Astrocyte (in vitro differentiated cells and primary cell): ENCODE measurements at regions not wholly inside any gene's neighbourhood (a gene's known extent, or its start where the extent isn't known, plus 50 kb on each side); places are given as distances from the start of the nearest gene placed in this dataset.

Experiments used
- EZH2 ChIP-seq: IDR thresholded peaks from 2 replicates; pipeline ENCODE4 v1.6.1; 2012; ENCODE audit warnings: mild to moderate bottlenecking, low read length, inconsistent platforms; ENCODE audit not compliant: insufficient read depth
- TF ChIP-seq, protein P1 (sequence below): IDR thresholded peaks from 2 replicates; pipeline ENCODE4 v1.5.1; 2011; ENCODE audit warnings: low read depth, mild to moderate bottlenecking, inconsistent platforms, low read length, moderate library complexity; ENCODE audit not compliant: insufficient read depth

DNA sequence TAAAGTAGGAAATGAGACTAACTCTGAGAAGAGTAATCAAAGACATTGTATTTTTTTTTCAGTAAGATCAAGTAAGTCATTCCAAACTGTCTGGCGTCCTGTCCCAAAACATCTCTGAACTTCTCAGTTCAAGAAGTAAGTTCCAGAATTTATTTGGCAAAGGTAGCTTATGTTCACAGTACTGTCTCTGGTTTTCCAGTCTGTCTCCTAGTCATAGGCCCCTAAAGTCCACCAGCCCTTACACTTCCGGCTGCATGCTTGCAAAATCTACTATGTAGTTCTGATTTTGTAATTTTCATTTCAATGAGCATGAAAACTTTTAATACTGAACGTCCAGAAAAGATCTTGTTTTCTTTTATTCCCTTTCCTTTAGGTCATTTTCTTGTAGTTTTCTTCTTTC, 61.4 kb upstream of the S1PR1 start:
- TF ChIP-seq, protein P1, sequence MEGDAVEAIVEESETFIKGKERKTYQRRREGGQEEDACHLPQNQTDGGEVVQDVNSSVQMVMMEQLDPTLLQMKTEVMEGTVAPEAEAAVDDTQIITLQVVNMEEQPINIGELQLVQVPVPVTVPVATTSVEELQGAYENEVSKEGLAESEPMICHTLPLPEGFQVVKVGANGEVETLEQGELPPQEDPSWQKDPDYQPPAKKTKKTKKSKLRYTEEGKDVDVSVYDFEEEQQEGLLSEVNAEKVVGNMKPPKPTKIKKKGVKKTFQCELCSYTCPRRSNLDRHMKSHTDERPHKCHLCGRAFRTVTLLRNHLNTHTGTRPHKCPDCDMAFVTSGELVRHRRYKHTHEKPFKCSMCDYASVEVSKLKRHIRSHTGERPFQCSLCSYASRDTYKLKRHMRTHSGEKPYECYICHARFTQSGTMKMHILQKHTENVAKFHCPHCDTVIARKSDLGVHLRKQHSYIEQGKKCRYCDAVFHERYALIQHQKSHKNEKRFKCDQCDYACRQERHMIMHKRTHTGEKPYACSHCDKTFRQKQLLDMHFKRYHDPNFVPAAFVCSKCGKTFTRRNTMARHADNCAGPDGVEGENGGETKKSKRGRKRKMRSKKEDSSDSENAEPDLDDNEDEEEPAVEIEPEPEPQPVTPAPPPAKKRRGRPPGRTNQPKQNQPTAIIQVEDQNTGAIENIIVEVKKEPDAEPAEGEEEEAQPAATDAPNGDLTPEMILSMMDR, result no peak
- TF ChIP-seq EZH2, result no peak
